Panc1 (cell line): ENCODE measurements at regions not wholly inside any gene's neighbourhood (a gene's known extent, or its start where the extent isn't known, plus 50 kb on each side); places are given as distances from the start of the nearest gene placed in this dataset.

ENCODE experiments used
- ATAC-seq: fragments of 200-7000 bp; cut with Tn5 transposase; 2 replicates; pipeline ENCODE4 v1.9.1; 2020; ENCODE audit warnings: mild to moderate bottlenecking, moderate library complexity
- BruUV-seq: library from RNA; stranded (reverse); fragments of 400-500 nt; replicated peaks from 2 replicates; lab custom pipeline; 2021; lab: Mats Ljungman, UMichigan
- CTCF ChIA-PET: fragments of 300-600 bp; sonication (Branson Sonifier 250); formaldehyde crosslinking; loops from one replicate; lab custom pipeline; 2022; ENCODE audit warnings: antibody characterized with exemption; lab: Charles Lee
- POLR2A ChIA-PET: fragments of 300-600 bp; sonication (Branson Sonifier 250); formaldehyde crosslinking; loops from one replicate; lab custom pipeline; 2022; ENCODE audit warnings: antibody characterized with exemption; lab: Charles Lee
- DNase-seq: peaks from one replicate; pipeline ENCODE4 v3.0.0-alpha.2; 2010; ENCODE audit warnings: low read depth, low spot score
- H3K27ac ChIP-seq: 2 replicates; pipeline ENCODE4 v1.5.1; 2011; ENCODE audit warnings: mild to moderate bottlenecking, low read length, inconsistent platforms
- H3K27me3 ChIP-seq: fragments of 200-500 bp; sonication (Bioruptor generic); 2 replicates; pipeline ENCODE4 v1.6.0; 2014; ENCODE audit warnings: low read length, inconsistent platforms; ENCODE audit not compliant: control insufficient read depth, insufficient read depth
- H3K36me3 ChIP-seq: fragments of 200-500 bp; sonication (Bioruptor generic); 2 replicates; pipeline ENCODE4 v1.5.1; 2014; ENCODE audit warnings: inconsistent platforms, mild to moderate bottlenecking, low read length, moderate library complexity; ENCODE audit not compliant: control insufficient read depth, insufficient read depth
- H3K4me1 ChIP-seq: 2 replicates; pipeline ENCODE4 v1.5.1; 2011; ENCODE audit warnings: inconsistent platforms, mild to moderate bottlenecking, low read length, moderate library complexity; ENCODE audit not compliant: control insufficient read depth, insufficient read depth
- H3K4me3 ChIP-seq, 2 experiments: 2 replicates each; pipeline ENCODE4 v1.5.1; 2011 to 2012; ENCODE audit warnings: low read depth in 2 of 2, low read length in 2 of 2, mild to moderate bottlenecking in 2 of 2, inconsistent platforms in 1 of 2, moderate library complexity in 1 of 2
- H3K9me3 ChIP-seq: fragments of 200-500 bp; sonication (Bioruptor generic); 2 replicates; pipeline ENCODE4 v1.5.1; 2014; ENCODE audit warnings: low read depth, mild to moderate bottlenecking, inconsistent platforms, low read length, moderate library complexity; ENCODE audit not compliant: control insufficient read depth, insufficient read depth
- CTCF ChIP-seq: fragments of 450-650 bp; IDR thresholded peaks from 2 replicates; pipeline ENCODE4 v1.5.1; 2017; ENCODE audit warnings: mild to moderate bottlenecking
- POLR2AphosphoS5 ChIP-seq: IDR thresholded peaks from 2 replicates; pipeline ENCODE4 v1.6.1; 2012; ENCODE audit warnings: mild to moderate bottlenecking, low read depth, low read length, moderate library complexity
- SIN3A ChIP-seq: IDR thresholded peaks from 2 replicates; pipeline ENCODE4 v1.6.1; 2012; ENCODE audit warnings: low read depth, mild to moderate bottlenecking, low read length, moderate library complexity, borderline replicate concordance; ENCODE audit not compliant: insufficient read depth
- TCF7L2 ChIP-seq: IDR thresholded peaks from 2 replicates; pipeline ENCODE4 v1.6.1; 2011; ENCODE audit warnings: mild to moderate bottlenecking, low read depth, low read length, inconsistent platforms
- in situ Hi-C: cut with HindIII; loops from 2 replicates; pipeline ENCODE4 v1.10.0; 2016; ENCODE audit warnings: low sequenced_read_pairs, low pct_unique_long_range_greater_than_20kb
- intact Hi-C: fragments of 100-400 bp; cut with micrococcal nuclease; formaldehyde crosslinking; loops from one replicate; pipeline ENCODE4 v1.10.0; 2022; ENCODE audit not compliant: unreplicated experiment
- TF ChIP-seq, protein P1 (sequence below), 2 experiments: IDR thresholded peaks; 2 replicates each; pipeline ENCODE4 v1.6.1; 2011 to 2012; ENCODE audit warnings: low read depth in 2 of 2, control low read depth in 1 of 2, low read length in 1 of 2, mild to moderate bottlenecking in 1 of 2, moderate library complexity in 1 of 2; ENCODE audit not compliant: insufficient read depth in 1 of 2

GRCh38 chr3:118110211-118110610, 924.4 kb downstream of the IGSF11 start:
- Histone ChIP-seq H3K4me1 (no peaks in the 10 kb centered on the region), H3K27me3 (no peaks in the 10 kb centered on the region), H3K36me3 (no peaks in the 10 kb centered on the region), H3K27ac (no peak overlapping the region), H3K9me3 (no peaks in the 10 kb centered on the region), H3K4me3 (no peak overlapping the region)
- POLR2A ChIA-PET, result no interaction called here
- intact Hi-C loops, result no loop called here
- in situ Hi-C loops, result no loop called here
- TF ChIP-seq, protein P1, sequence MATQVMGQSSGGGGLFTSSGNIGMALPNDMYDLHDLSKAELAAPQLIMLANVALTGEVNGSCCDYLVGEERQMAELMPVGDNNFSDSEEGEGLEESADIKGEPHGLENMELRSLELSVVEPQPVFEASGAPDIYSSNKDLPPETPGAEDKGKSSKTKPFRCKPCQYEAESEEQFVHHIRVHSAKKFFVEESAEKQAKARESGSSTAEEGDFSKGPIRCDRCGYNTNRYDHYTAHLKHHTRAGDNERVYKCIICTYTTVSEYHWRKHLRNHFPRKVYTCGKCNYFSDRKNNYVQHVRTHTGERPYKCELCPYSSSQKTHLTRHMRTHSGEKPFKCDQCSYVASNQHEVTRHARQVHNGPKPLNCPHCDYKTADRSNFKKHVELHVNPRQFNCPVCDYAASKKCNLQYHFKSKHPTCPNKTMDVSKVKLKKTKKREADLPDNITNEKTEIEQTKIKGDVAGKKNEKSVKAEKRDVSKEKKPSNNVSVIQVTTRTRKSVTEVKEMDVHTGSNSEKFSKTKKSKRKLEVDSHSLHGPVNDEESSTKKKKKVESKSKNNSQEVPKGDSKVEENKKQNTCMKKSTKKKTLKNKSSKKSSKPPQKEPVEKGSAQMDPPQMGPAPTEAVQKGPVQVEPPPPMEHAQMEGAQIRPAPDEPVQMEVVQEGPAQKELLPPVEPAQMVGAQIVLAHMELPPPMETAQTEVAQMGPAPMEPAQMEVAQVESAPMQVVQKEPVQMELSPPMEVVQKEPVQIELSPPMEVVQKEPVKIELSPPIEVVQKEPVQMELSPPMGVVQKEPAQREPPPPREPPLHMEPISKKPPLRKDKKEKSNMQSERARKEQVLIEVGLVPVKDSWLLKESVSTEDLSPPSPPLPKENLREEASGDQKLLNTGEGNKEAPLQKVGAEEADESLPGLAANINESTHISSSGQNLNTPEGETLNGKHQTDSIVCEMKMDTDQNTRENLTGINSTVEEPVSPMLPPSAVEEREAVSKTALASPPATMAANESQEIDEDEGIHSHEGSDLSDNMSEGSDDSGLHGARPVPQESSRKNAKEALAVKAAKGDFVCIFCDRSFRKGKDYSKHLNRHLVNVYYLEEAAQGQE (IDR thresholded peaks at IDR 0.05; ENCODE audit: insufficient read depth in 1 of 2, low read depth in 2 of 2, low read length in 1 of 2), result no peak
- TF ChIP-seq CTCF (no peak), POLR2AphosphoS5 (no peak), SIN3A (no peak), TCF7L2 (no peak)
- BruUV-seq, result no TSS peak
- ATAC-seq, result 0 out of 2 replicates have a peak, but pooled peaks have one; percentile 38
- CTCF ChIA-PET, result no interaction called here
- DNase-seq, result no peak

- ATAC-seq (no peak), DNase-seq (no peak)
- no peak for TF ChIP-seq TCF7L2
- no peak for TF ChIP-seq POLR2AphosphoS5
- no peak for TF ChIP-seq SIN3A
- no peak for TF ChIP-seq CTCF
- TF ChIP-seq, protein P1 (IDR thresholded peaks at IDR 0.05; ENCODE audit: insufficient read depth in 1 of 2, low read depth in 2 of 2, low read length in 1 of 2), result no peak
- Histone ChIP-seq H3K4me3 (no peak overlapping the region), H3K36me3 (no peaks in the 10 kb centered on the region), H3K27ac (no peak overlapping the region), H3K27me3 (no peaks in the 10 kb centered on the region), H3K4me1 (no peaks in the 10 kb centered on the region), H3K9me3 (no peaks in the 10 kb centered on the region)
- ChIA-PET POLR2A (no interaction called here), CTCF (no interaction called here)
- intact Hi-C loops (no loop called here), in situ Hi-C loops (no loop called here)
- no TSS peak for BruUV-seq
These were observed 917.7 kb downstream of the IGSF11 start for GRCh38 chr3:118116991-118117390.
